Activated B cell treated with CpG ODN at 0.5 μM for 24 hours (primary cell): ENCODE measurements at regions not wholly inside any gene's neighbourhood (a gene's known extent, or its start where the extent isn't known, plus 50 kb on each side); places are given as distances from the start of the nearest gene placed in this dataset.

Experiments used
- ATAC-seq: fragments of 200-7000 bp; cut with Tn5 transposase; one replicate; pipeline ENCODE4 v1.10.0; 2021; ENCODE audit warnings: low read depth, mild to moderate bottlenecking, moderate library complexity
- CTCF ChIA-PET: fragments of 350-600 bp; sonication (Branson Sonifier 250); formaldehyde crosslinking; loops from one replicate; lab custom pipeline; 2021; ENCODE audit warnings: antibody characterized with exemption; lab: Charles Lee
- POLR2A ChIA-PET: fragments of 350-600 bp; sonication (Branson Sonifier 250); formaldehyde crosslinking; loops from one replicate; lab custom pipeline; 2021; ENCODE audit warnings: antibody characterized with exemption; lab: Charles Lee
- DNase-seq: peaks from one replicate; pipeline ENCODE4 v3.0.0; 2022
- H3K27ac Mint-ChIP-seq: one replicate; pipeline ENCODE4 v1.8.0; 2020; ENCODE audit warnings: mixed read lengths
- H3K27me3 Mint-ChIP-seq: one replicate; pipeline ENCODE4 v1.8.0; 2021; ENCODE audit warnings: mixed read lengths
- H3K36me3 Mint-ChIP-seq: one replicate; pipeline ENCODE4 v1.8.0; 2021; ENCODE audit warnings: low read depth, mixed read lengths
- H3K4me1 Mint-ChIP-seq: one replicate; pipeline ENCODE4 v1.8.0; 2021; ENCODE audit warnings: mixed read lengths
- H3K4me3 Mint-ChIP-seq: one replicate; pipeline ENCODE4 v1.8.0; 2020; ENCODE audit warnings: mild to moderate bottlenecking, mixed read lengths
- H3K9me3 Mint-ChIP-seq: one replicate; pipeline ENCODE4 v1.8.0; 2020; ENCODE audit warnings: mixed read lengths
- CTCF ChIP-seq: fragments of 200-600 bp; IDR thresholded peaks from one replicate; pipeline ENCODE4 v1.8.0; 2022; ENCODE audit warnings: antibody characterized with exemption, mild to moderate bottlenecking
- intact Hi-C: fragments of 100-400 bp; cut with micrococcal nuclease; formaldehyde crosslinking; loops from one replicate; pipeline ENCODE4 v1.15.1; 2024

GRCh38 chr14:65238456-65238855 lies 136.1 kb upstream of the MAX start:
- H3K27me3 Mint-ChIP-seq, result no peaks in the 10 kb centered on the region
- TF ChIP-seq CTCF, result no peak
- no peak for ATAC-seq
- ChIA-PET CTCF (no interaction called here), POLR2A (interaction anchor here (0.5 to 1.0 kb wide), 2 partner anchors 130 to 168 kb away, joined by 3 to 5 read pairs; no protein-coding TSS in a partner anchor)
- H3K27ac Mint-ChIP-seq, result no peak overlapping the region
- H3K4me1 Mint-ChIP-seq, result peaks cover 8% of the 10 kb centered on the region
- H3K36me3 Mint-ChIP-seq, result peaks cover 6% of the 10 kb centered on the region
- H3K9me3 Mint-ChIP-seq, result no peaks in the 10 kb centered on the region
- intact Hi-C loops, result no loop called here
- no peak overlapping the region for H3K4me3 Mint-ChIP-seq
- no peak for DNase-seq

DNA sequence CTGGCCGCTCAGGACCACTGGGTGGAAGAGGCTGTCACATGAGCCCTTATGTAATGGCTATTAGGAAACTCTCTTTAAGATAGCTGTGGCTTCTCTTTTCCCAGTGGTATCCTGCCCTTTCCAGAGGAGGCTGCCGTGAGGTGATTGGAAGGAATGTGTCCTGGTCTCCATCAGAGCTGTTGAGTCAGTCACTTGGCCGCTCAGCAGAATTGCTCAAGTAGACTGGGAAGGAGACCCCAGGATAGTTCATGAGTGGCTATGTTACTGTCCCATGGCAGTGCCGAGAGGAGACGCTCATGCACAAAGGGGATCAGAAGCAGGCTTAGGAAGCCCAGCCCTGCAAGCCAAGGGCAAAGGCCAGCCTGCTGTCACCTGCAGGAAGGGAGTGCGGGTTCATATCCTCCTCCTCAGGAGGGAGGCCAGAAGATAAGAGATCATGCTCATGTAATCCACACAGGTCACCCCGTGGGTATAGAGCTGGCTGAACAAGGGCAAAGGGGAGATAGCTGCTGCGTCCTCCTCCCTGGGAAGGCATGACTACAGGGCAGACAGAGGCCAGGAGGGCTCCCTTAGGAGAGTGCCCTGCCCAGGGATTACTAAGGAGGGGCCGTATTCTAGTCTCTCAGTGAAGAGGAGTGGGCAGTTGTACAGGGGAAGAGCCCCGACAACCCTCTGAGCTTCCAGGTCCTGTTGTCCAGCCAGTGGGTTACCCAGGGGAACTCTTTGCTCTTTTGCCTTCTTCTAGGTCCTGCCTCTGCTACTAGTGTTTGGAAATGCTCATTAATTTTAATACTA lies 137.0 kb upstream of the MAX start:
- H3K27ac Mint-ChIP-seq, result no peak overlapping the region

DNA sequence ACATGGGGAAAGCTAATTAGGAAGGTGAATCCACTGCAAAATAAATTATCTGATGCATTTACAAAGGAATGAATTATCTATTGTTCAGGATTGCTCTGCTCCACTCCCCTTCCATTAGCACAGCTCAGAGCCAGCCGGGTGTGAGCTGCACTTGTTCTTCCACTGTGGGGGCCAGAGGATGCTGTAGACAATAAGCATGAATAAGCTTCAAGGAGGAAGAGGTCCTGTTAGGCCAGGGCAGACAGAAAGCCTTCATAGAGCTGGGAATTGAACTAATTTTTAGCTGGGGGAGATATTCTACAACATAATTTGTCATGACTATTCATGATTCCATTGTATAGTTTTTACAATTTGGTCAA lies 137.6 kb upstream of the MAX start:
- POLR2A ChIA-PET, result interaction anchor here (0.5 kb wide), 2 partner anchors 113 to 138 kb away, joined by 4 read pairs; partner anchors contain the start of gene MAX
- DNase-seq (no peak), ATAC-seq (no peak)
- CTCF ChIA-PET, result no interaction called here
- no peak for TF ChIP-seq CTCF
- Mint-ChIP-seq H3K27me3 (no peaks in the 10 kb centered on the region), H3K9me3 (no peaks in the 10 kb centered on the region), H3K4me1 (peaks cover 8% of the 10 kb centered on the region), H3K27ac (no peak overlapping the region), H3K36me3 (peaks cover 6% of the 10 kb centered on the region), H3K4me3 (no peak overlapping the region)
- intact Hi-C loops, result loop anchor here (2.0 kb wide), 1 partner anchor 17 kb away; no protein-coding TSS in a partner anchor

More for the DNA sequence above, 137.0 kb upstream of the MAX start:
- ChIA-PET CTCF (no interaction called here), POLR2A (interaction anchor here (0.5 kb wide), 2 partner anchors 113 to 137 kb away, joined by 4 read pairs; partner anchors contain the start of gene MAX)
- peaks cover 8% of the 10 kb centered on the region for H3K4me1 Mint-ChIP-seq
- no peak for TF ChIP-seq CTCF
- H3K9me3 Mint-ChIP-seq, result no peaks in the 10 kb centered on the region
- DNase-seq (no peak), ATAC-seq (no peak)
- H3K4me3 Mint-ChIP-seq, result no peak overlapping the region
- intact Hi-C loops, result no loop called here
- H3K36me3 Mint-ChIP-seq, result peaks cover 6% of the 10 kb centered on the region
- H3K27me3 Mint-ChIP-seq, result no peaks in the 10 kb centered on the region

DNA sequence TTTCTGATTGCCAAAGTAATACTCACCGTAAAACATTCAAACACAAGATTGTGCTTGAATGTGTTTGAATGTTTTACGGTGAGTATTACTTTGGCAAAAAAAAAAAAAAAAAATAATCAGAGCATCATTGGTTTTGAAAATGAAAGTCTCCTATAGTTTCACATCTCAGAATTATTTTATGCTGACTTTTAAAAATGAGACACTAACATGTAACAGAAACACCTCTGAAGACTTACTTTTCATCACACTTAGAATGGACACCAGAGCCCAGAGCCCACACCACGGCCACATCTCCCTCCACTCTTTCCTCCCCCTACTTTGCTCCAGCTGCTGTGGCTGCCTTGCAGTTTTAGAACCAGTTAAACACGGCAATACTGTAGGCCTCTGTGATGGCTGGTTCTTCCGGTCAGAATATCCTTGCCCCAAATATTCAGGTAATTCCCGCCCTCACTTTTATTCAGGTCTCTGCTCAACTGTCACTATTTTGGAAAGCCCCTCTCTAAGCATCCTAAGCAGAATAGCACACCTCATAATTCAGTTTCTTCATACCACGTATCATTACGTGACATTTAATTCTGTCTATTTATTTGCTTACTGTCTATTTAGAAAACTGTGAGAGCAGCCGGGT lies 138.9 kb upstream of the MAX start:
- peaks cover 8% of the 10 kb centered on the region for H3K4me1 Mint-ChIP-seq
- intact Hi-C loops, result loop anchor here (2.0 kb wide), 1 partner anchor 18 kb away; no protein-coding TSS in a partner anchor
- CTCF ChIA-PET, result no interaction called here
- peak overlapping the region; percentile 87 for H3K27ac Mint-ChIP-seq
- ATAC-seq (peak; percentile 47), DNase-seq (no peak)
- no peak for TF ChIP-seq CTCF
- peak overlapping the region; percentile 55 for H3K4me3 Mint-ChIP-seq
- no peaks in the 10 kb centered on the region for H3K27me3 Mint-ChIP-seq
- no peaks in the 10 kb centered on the region for H3K9me3 Mint-ChIP-seq
- POLR2A ChIA-PET, result interaction anchor here (0.6 to 0.7 kb wide), 2 partner anchors 128 to 263 kb away, joined by 4 to 5 read pairs; no protein-coding TSS in a partner anchor
- peaks cover 12% of the 10 kb centered on the region for H3K36me3 Mint-ChIP-seq

DNA sequence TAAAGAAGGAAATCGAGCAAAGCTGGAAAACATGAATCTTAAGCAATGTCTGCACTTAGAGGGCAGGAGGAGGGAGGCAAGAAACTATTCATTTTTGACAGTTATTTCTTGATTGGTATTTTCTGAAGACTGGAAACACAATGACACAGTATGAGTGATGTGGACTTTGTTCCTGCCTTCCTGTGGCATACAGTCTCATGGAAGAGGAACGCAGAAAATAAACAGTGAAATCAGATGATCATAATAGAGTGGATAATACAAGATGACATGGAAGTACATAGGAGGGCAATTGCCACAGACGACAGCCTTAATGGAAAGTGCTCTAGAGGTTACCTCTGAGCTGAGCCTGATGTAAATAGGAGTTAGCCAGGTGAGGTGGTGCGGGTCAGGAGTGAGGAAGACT lies 140.4 kb upstream of the MAX start:
- peaks cover 14% of the 10 kb centered on the region for H3K36me3 Mint-ChIP-seq
- CTCF ChIA-PET, result no interaction called here
- DNase-seq, result no peak
- no peaks in the 10 kb centered on the region for H3K27me3 Mint-ChIP-seq
- H3K4me3 Mint-ChIP-seq, result no peak overlapping the region
- POLR2A ChIA-PET, result interaction anchor here (0.5 to 1.0 kb wide), 4 partner anchors 14 to 191 kb away, joined by 3 to 5 read pairs (median 4); no protein-coding TSS in a partner anchor
- no peak for ATAC-seq
- peaks cover under 1% of the 10 kb centered on the region for H3K9me3 Mint-ChIP-seq
- peaks cover 6% of the 10 kb centered on the region for H3K4me1 Mint-ChIP-seq
- intact Hi-C loops, result no loop called here
- H3K27ac Mint-ChIP-seq, result no peak overlapping the region
- TF ChIP-seq CTCF, result no peak
